ENCODE measurements at regions not wholly inside any gene's neighbourhood (a gene's known extent, or its start where the extent isn't known, plus 50 kb on each side); places are given as distances from the start of the nearest gene placed in this dataset.

GRCh38 chr1:112111734-112112133 lies 122.3 kb upstream of the KCND3 start:
- TF ChIP-seq, protein P1, sequence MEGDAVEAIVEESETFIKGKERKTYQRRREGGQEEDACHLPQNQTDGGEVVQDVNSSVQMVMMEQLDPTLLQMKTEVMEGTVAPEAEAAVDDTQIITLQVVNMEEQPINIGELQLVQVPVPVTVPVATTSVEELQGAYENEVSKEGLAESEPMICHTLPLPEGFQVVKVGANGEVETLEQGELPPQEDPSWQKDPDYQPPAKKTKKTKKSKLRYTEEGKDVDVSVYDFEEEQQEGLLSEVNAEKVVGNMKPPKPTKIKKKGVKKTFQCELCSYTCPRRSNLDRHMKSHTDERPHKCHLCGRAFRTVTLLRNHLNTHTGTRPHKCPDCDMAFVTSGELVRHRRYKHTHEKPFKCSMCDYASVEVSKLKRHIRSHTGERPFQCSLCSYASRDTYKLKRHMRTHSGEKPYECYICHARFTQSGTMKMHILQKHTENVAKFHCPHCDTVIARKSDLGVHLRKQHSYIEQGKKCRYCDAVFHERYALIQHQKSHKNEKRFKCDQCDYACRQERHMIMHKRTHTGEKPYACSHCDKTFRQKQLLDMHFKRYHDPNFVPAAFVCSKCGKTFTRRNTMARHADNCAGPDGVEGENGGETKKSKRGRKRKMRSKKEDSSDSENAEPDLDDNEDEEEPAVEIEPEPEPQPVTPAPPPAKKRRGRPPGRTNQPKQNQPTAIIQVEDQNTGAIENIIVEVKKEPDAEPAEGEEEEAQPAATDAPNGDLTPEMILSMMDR (IDR thresholded peaks at IDR 0.05), result no peak
- no peak for TF ChIP-seq EZH2 (IDR thresholded peaks at IDR 0.05)
- TF ChIP-seq EZH2phosphoT487 (IDR thresholded peaks at IDR 0.05), result no peak
